ENCODE measurements at regions not wholly inside any gene's neighbourhood (a gene's known extent, or its start where the extent isn't known, plus 50 kb on each side); places are given as distances from the start of the nearest gene placed in this dataset.
"Not testable (repeated sequence)": the region's sequence is repeated elsewhere in the genome, so short reads cannot be mapped to it uniquely, and the experiment has no call there.

- TF ChIP-seq, protein P1, sequence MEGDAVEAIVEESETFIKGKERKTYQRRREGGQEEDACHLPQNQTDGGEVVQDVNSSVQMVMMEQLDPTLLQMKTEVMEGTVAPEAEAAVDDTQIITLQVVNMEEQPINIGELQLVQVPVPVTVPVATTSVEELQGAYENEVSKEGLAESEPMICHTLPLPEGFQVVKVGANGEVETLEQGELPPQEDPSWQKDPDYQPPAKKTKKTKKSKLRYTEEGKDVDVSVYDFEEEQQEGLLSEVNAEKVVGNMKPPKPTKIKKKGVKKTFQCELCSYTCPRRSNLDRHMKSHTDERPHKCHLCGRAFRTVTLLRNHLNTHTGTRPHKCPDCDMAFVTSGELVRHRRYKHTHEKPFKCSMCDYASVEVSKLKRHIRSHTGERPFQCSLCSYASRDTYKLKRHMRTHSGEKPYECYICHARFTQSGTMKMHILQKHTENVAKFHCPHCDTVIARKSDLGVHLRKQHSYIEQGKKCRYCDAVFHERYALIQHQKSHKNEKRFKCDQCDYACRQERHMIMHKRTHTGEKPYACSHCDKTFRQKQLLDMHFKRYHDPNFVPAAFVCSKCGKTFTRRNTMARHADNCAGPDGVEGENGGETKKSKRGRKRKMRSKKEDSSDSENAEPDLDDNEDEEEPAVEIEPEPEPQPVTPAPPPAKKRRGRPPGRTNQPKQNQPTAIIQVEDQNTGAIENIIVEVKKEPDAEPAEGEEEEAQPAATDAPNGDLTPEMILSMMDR (IDR thresholded peaks at IDR 0.05): not testable (repeated sequence)
- TF ChIP-seq POLR2A, POLR2AphosphoS5, EP300 (IDR thresholded peaks at IDR 0.05): not testable (repeated sequence)
Measured at GRCh38 chr9:39567396-39567795, 211.9 kb downstream of the SPATA31A1 start.

Data from gastroesophageal sphincter (tissue), 3 donors.